22Rv1 (cell line): ENCODE measurements at regions not wholly inside any gene's neighbourhood (a gene's known extent, or its start where the extent isn't known, plus 50 kb on each side); places are given as distances from the start of the nearest gene placed in this dataset.
A peak's percentile ranks its signal among the peaks of the same experiment; 100 is the strongest.

Experiments
- ZFX ChIP-seq: fragments of 450-650 bp; IDR thresholded peaks from 2 replicates; pipeline ENCODE4 v1.6.1; 2017; ENCODE audit warnings: antibody characterized with exemption, borderline replicate concordance
- TF ChIP-seq, protein P1 (sequence below): fragments of 450-650 bp; IDR thresholded peaks from 2 replicates; pipeline ENCODE4 v1.5.1; 2017; ENCODE audit warnings: mild to moderate bottlenecking

DNA sequence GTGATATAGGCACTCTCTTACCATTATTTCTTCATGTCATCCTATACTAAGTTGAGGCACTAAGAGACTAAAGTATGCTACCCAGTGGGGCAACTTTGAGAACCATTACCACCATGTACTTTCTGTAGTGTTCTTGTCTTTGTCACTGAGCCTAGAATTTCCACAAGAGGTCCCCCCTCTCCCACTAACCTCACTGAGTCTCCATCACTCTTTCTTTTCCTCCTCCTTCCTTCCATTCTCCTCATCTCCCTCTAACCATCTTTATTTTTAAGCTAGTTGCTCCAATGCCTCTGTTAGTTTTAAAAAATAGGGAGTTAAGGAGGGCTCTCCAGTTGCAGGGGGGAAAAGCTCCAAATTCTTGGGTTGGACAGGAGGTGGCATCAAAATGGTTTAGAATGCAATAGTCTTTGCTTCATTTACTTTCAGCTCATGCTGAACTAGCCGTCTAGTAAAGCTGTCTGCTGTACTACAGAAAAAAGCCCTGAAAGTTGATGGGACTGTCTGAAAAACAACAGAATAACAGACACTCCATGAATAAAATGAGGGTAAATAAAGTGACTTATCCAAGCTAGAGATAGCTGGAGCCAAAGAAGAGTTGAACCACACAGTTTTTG is 85.1 kb upstream of the MYRIP start:
- TF ChIP-seq, protein P1, sequence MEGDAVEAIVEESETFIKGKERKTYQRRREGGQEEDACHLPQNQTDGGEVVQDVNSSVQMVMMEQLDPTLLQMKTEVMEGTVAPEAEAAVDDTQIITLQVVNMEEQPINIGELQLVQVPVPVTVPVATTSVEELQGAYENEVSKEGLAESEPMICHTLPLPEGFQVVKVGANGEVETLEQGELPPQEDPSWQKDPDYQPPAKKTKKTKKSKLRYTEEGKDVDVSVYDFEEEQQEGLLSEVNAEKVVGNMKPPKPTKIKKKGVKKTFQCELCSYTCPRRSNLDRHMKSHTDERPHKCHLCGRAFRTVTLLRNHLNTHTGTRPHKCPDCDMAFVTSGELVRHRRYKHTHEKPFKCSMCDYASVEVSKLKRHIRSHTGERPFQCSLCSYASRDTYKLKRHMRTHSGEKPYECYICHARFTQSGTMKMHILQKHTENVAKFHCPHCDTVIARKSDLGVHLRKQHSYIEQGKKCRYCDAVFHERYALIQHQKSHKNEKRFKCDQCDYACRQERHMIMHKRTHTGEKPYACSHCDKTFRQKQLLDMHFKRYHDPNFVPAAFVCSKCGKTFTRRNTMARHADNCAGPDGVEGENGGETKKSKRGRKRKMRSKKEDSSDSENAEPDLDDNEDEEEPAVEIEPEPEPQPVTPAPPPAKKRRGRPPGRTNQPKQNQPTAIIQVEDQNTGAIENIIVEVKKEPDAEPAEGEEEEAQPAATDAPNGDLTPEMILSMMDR, result peak; percentile 41
- no peak for TF ChIP-seq ZFX
